Thyroid gland (tissue), 4 donors: ENCODE measurements at regions not wholly inside any gene's neighbourhood (a gene's known extent, or its start where the extent isn't known, plus 50 kb on each side); places are given as distances from the start of the nearest gene placed in this dataset.

Source experiments
- CTCF ChIP-seq, 6 experiments: fragments of 200-600 bp in 3 of 6; fragments of 450-650 bp in 3 of 6; sonication (generic) in 3 of 6; IDR thresholded peaks; one replicate each; pipeline ENCODE4 v1.5.1; 2016 to 2019; ENCODE audit warnings: antibody characterized with exemption in 6 of 6, mild to moderate bottlenecking in 2 of 6, inconsistent platforms in 1 of 6, moderate library complexity in 1 of 6
- POLR2A ChIP-seq, 2 donors: fragments of 450-650 bp; IDR thresholded peaks; one replicate each; pipeline ENCODE4 v1.6.1; 2017; ENCODE audit warnings: antibody characterized with exemption in 2 of 2, mild to moderate bottlenecking in 2 of 2, moderate library complexity in 1 of 2

GRCh38 chr17:74001145-74001544 is 202.3 kb upstream of the RPL38 start:
- TF ChIP-seq CTCF (IDR thresholded peaks at IDR 0.05) (no peak), POLR2A (IDR thresholded peaks at IDR 0.05) (no peak)
